RWPE2 (cell line): ENCODE measurements at regions not wholly inside any gene's neighbourhood (a gene's known extent, or its start where the extent isn't known, plus 50 kb on each side); places are given as distances from the start of the nearest gene placed in this dataset.

ENCODE experiments used
- ATAC-seq: fragments of 200-7000 bp; cut with Tn5 transposase; 3 replicates; pipeline ENCODE4 v1.9.1; 2021; ENCODE audit warnings: low read depth
- DNase-seq: peaks from one replicate; pipeline ENCODE4 v3.0.0-alpha.2; 2020; ENCODE audit warnings: low spot score
- H3K27ac ChIP-seq: fragments of 450-650 bp; 2 replicates; pipeline ENCODE4 v1.5.1; 2017; ENCODE audit warnings: mild to moderate bottlenecking; ENCODE audit not compliant: poor library complexity, severe bottlenecking
- H3K27me3 ChIP-seq: fragments of 250-450 bp; sonication (Bioruptor Pico); 2 replicates; pipeline ENCODE4 v1.5.1; 2021; ENCODE audit warnings: mild to moderate bottlenecking, moderate library complexity; ENCODE audit not compliant: insufficient read depth, poor library complexity, severe bottlenecking
- H3K36me3 ChIP-seq: fragments of 250-450 bp; sonication (Bioruptor Pico); 2 replicates; pipeline ENCODE4 v1.5.1; 2020; ENCODE audit warnings: low read depth, mild to moderate bottlenecking, moderate library complexity
- H3K4me1 ChIP-seq: fragments of 250-450 bp; sonication (Bioruptor Pico); 2 replicates; pipeline ENCODE4 v1.5.1; 2021; ENCODE audit warnings: mild to moderate bottlenecking, moderate library complexity; ENCODE audit not compliant: insufficient read depth, poor library complexity, severe bottlenecking
- H3K4me3 ChIP-seq: fragments of 250-450 bp; sonication (Bioruptor Pico); 2 replicates; pipeline ENCODE4 v1.5.1; 2021; ENCODE audit warnings: mild to moderate bottlenecking, moderate library complexity; ENCODE audit not compliant: severe bottlenecking
- H3K9me3 ChIP-seq: fragments of 250-450 bp; sonication (Bioruptor Pico); 2 replicates; pipeline ENCODE4 v1.5.1; 2021; ENCODE audit warnings: mild to moderate bottlenecking, moderate library complexity; ENCODE audit not compliant: severe bottlenecking
- CTCF ChIP-seq: fragments of 450-650 bp; IDR thresholded peaks from one replicate; pipeline ENCODE4 v1.5.1; 2017; ENCODE audit warnings: mild to moderate bottlenecking, moderate library complexity; ENCODE audit not compliant: poor library complexity, severe bottlenecking

GRCh38 chr18:24989760-24990593, 362.0 kb downstream of the ZNF521 start:
- Histone ChIP-seq H3K4me1 (no peaks in the 10 kb centered on the region), H3K27me3 (no peaks in the 10 kb centered on the region), H3K9me3 (no peaks in the 10 kb centered on the region), H3K4me3 (no peak overlapping the region), H3K27ac (no peak overlapping the region), H3K36me3 (no peaks in the 10 kb centered on the region)
- no peak for DNase-seq
- no peak for TF ChIP-seq CTCF
- ATAC-seq = no peak

- Histone ChIP-seq H3K4me3 (no peak overlapping the region), H3K36me3 (no peaks in the 10 kb centered on the region), H3K9me3 (no peaks in the 10 kb centered on the region), H3K27me3 (no peaks in the 10 kb centered on the region), H3K27ac (no peak overlapping the region), H3K4me1 (no peaks in the 10 kb centered on the region)
- no peak for DNase-seq
- TF ChIP-seq CTCF = no peak
- ATAC-seq = no peak
Measured at GRCh38 chr18:24990671-24991134, 361.3 kb downstream of the ZNF521 start.

GRCh38 chr18:24991141-24992060, 360.6 kb downstream of the ZNF521 start:
- ATAC-seq (no peak), DNase-seq (no peak)
- Histone ChIP-seq H3K4me1 (no peaks in the 10 kb centered on the region), H3K4me3 (no peak overlapping the region), H3K27me3 (no peaks in the 10 kb centered on the region), H3K36me3 (no peaks in the 10 kb centered on the region), H3K27ac (no peak overlapping the region), H3K9me3 (no peaks in the 10 kb centered on the region)
- TF ChIP-seq CTCF = no peak

- Histone ChIP-seq H3K4me1 (no peaks in the 10 kb centered on the region), H3K4me3 (no peak overlapping the region), H3K27ac (no peak overlapping the region), H3K9me3 (no peaks in the 10 kb centered on the region), H3K36me3 (no peaks in the 10 kb centered on the region), H3K27me3 (no peaks in the 10 kb centered on the region)
- ATAC-seq (no peak), DNase-seq (no peak)
- no peak for TF ChIP-seq CTCF
Measured at GRCh38 chr18:24992491-24992890, 359.5 kb downstream of the ZNF521 start.
